Muscle layer of duodenum (tissue), 2 donors: ENCODE measurements at regions not wholly inside any gene's neighbourhood (a gene's known extent, or its start where the extent isn't known, plus 50 kb on each side); places are given as distances from the start of the nearest gene placed in this dataset.

Source experiments
- H3K27ac ChIP-seq: one replicate; pipeline ENCODE4 v1.7.0; 2013; ENCODE audit warnings: mild to moderate bottlenecking, low read length
- H3K27me3 ChIP-seq: one replicate; pipeline ENCODE4 v1.7.0; 2013; ENCODE audit warnings: low read depth, mild to moderate bottlenecking, control low read depth, low read length
- H3K36me3 ChIP-seq, 2 donors: one replicate each; pipeline ENCODE4 v1.7.0; 2013; ENCODE audit warnings: low read length in 2 of 2, control low read depth in 1 of 2, mild to moderate bottlenecking in 1 of 2; ENCODE audit not compliant: insufficient read depth in 2 of 2, control insufficient read depth in 1 of 2
- H3K4me1 ChIP-seq, 2 donors: one replicate each; pipeline ENCODE4 v1.7.0; 2013; ENCODE audit warnings: low read length in 2 of 2, mild to moderate bottlenecking in 2 of 2, control low read depth in 1 of 2, moderate library complexity in 1 of 2; ENCODE audit not compliant: insufficient read depth in 2 of 2, control insufficient read depth in 1 of 2
- H3K4me3 ChIP-seq, 2 donors: one replicate each; pipeline ENCODE4 v1.7.0; 2013; ENCODE audit warnings: low read length in 2 of 2, low read depth in 1 of 2, mild to moderate bottlenecking in 1 of 2
- H3K9me3 ChIP-seq, 2 donors: one replicate each; pipeline ENCODE4 v1.7.0; 2013; ENCODE audit warnings: low read length in 2 of 2, control low read depth in 1 of 2, mild to moderate bottlenecking in 1 of 2; ENCODE audit not compliant: control insufficient read depth in 1 of 2
- donor health status: healthy.

GRCh38 chr18:41268271-41268670 lies 686.8 kb upstream of the PIK3C3 start:
- H3K36me3 ChIP-seq = no peaks in the 10 kb centered on the region
- no peak overlapping the region for H3K27ac ChIP-seq
- H3K4me3 ChIP-seq = no peak overlapping the region
- no peaks in the 10 kb centered on the region for H3K27me3 ChIP-seq
- H3K4me1 ChIP-seq = peaks cover 0 to 9% of the 10 kb centered on the region in 2 donors
- H3K9me3 ChIP-seq = no peaks in the 10 kb centered on the region

GRCh38 chr18:41266616-41267015 lies 688.4 kb upstream of the PIK3C3 start:
- peaks cover 0 to 9% of the 10 kb centered on the region in 2 donors for H3K4me1 ChIP-seq
- no peaks in the 10 kb centered on the region for H3K27me3 ChIP-seq
- no peak overlapping the region for H3K4me3 ChIP-seq
- no peaks in the 10 kb centered on the region for H3K9me3 ChIP-seq
- no peak overlapping the region for H3K27ac ChIP-seq
- no peaks in the 10 kb centered on the region for H3K36me3 ChIP-seq

GRCh38 chr18:41266204-41266603 lies 688.8 kb upstream of the PIK3C3 start:
- H3K9me3 ChIP-seq = no peaks in the 10 kb centered on the region
- H3K27me3 ChIP-seq = no peaks in the 10 kb centered on the region
- no peak overlapping the region for H3K4me3 ChIP-seq
- H3K27ac ChIP-seq = no peak overlapping the region
- H3K4me1 ChIP-seq = peaks cover 0 to 9% of the 10 kb centered on the region in 2 donors
- H3K36me3 ChIP-seq = no peaks in the 10 kb centered on the region

- Histone ChIP-seq H3K4me1 (peaks cover 0 to 9% of the 10 kb centered on the region in 2 donors), H3K27ac (no peak overlapping the region), H3K36me3 (no peaks in the 10 kb centered on the region), H3K27me3 (no peaks in the 10 kb centered on the region), H3K9me3 (no peaks in the 10 kb centered on the region), H3K4me3 (no peak overlapping the region)
Observed at GRCh38 chr18:41265047-41265446, 690.0 kb upstream of the PIK3C3 start.

GRCh38 chr18:41263956-41264355 lies 691.1 kb upstream of the PIK3C3 start:
- Histone ChIP-seq H3K9me3 (no peaks in the 10 kb centered on the region), H3K27ac (no peak overlapping the region), H3K36me3 (no peaks in the 10 kb centered on the region), H3K4me1 (peaks cover 0 to 9% of the 10 kb centered on the region in 2 donors), H3K27me3 (no peaks in the 10 kb centered on the region), H3K4me3 (no peak overlapping the region)

- Histone ChIP-seq H3K36me3 (no peaks in the 10 kb centered on the region), H3K4me1 (peaks cover 0 to 9% of the 10 kb centered on the region in 2 donors), H3K27ac (no peak overlapping the region)
Observed at GRCh38 chr18:41262688-41263087, 692.3 kb upstream of the PIK3C3 start.

GRCh38 chr18:41244591-41245037 lies 710.4 kb upstream of the PIK3C3 start:
- no peaks in the 10 kb centered on the region for H3K4me1 ChIP-seq
- H3K27ac ChIP-seq = no peak overlapping the region
- no peak overlapping the region for H3K4me3 ChIP-seq
- no peaks in the 10 kb centered on the region for H3K27me3 ChIP-seq
- no peaks in the 10 kb centered on the region for H3K36me3 ChIP-seq
- H3K9me3 ChIP-seq = no peaks in the 10 kb centered on the region

More at GRCh38 chr18:41262688-41263087, 692.3 kb upstream of the PIK3C3 start:
- Histone ChIP-seq H3K9me3 (no peaks in the 10 kb centered on the region), H3K27me3 (no peaks in the 10 kb centered on the region), H3K4me3 (no peak overlapping the region)

- Histone ChIP-seq H3K27ac (no peak overlapping the region), H3K4me3 (no peak overlapping the region), H3K9me3 (peaks cover 0 to 2% of the 10 kb centered on the region in 2 donors), H3K36me3 (no peaks in the 10 kb centered on the region), H3K4me1 (no peaks in the 10 kb centered on the region), H3K27me3 (no peaks in the 10 kb centered on the region)
Observed at GRCh38 chr18:41237317-41237716, 717.7 kb upstream of the PIK3C3 start.

GRCh38 chr18:41231681-41232080 lies 723.4 kb upstream of the PIK3C3 start:
- Histone ChIP-seq H3K36me3 (no peaks in the 10 kb centered on the region), H3K27me3 (no peaks in the 10 kb centered on the region), H3K4me3 (no peak overlapping the region), H3K27ac (no peak overlapping the region), H3K4me1 (no peaks in the 10 kb centered on the region), H3K9me3 (peaks cover 0 to 2% of the 10 kb centered on the region in 2 donors)

GRCh38 chr18:41227993-41228392 lies 727.0 kb upstream of the PIK3C3 start:
- H3K9me3 ChIP-seq = peaks cover 0 to 2% of the 10 kb centered on the region in 2 donors
- no peaks in the 10 kb centered on the region for H3K36me3 ChIP-seq
- no peaks in the 10 kb centered on the region for H3K27me3 ChIP-seq
- H3K4me1 ChIP-seq = no peaks in the 10 kb centered on the region
- no peak overlapping the region for H3K27ac ChIP-seq
- H3K4me3 ChIP-seq = no peak overlapping the region

GRCh38 chr18:41226911-41227310 lies 728.1 kb upstream of the PIK3C3 start:
- no peak overlapping the region for H3K27ac ChIP-seq
- H3K36me3 ChIP-seq = no peaks in the 10 kb centered on the region
- H3K27me3 ChIP-seq = no peaks in the 10 kb centered on the region
- no peaks in the 10 kb centered on the region for H3K9me3 ChIP-seq
- H3K4me3 ChIP-seq = no peak overlapping the region
- H3K4me1 ChIP-seq = no peaks in the 10 kb centered on the region

- H3K4me3 ChIP-seq = no peak overlapping the region
- H3K9me3 ChIP-seq = no peaks in the 10 kb centered on the region
- H3K27me3 ChIP-seq = no peaks in the 10 kb centered on the region
- no peaks in the 10 kb centered on the region for H3K4me1 ChIP-seq
- no peak overlapping the region for H3K27ac ChIP-seq
- H3K36me3 ChIP-seq = no peaks in the 10 kb centered on the region
Observed at GRCh38 chr18:41226186-41226585, 728.8 kb upstream of the PIK3C3 start.
